GM21447 (cell line): ENCODE measurements at regions not wholly inside any gene's neighbourhood (a gene's known extent, or its start where the extent isn't known, plus 50 kb on each side); places are given as distances from the start of the nearest gene placed in this dataset.
"Not testable (repeated sequence)": the region's sequence is repeated elsewhere in the genome, so short reads cannot be mapped to it uniquely, and the experiment has no call there.

Experiments
- ATAC-seq: cut with Tn5 transposase; IDR thresholded peaks from one replicate; pipeline ENCODE4 v1.9.1; 2021; ENCODE audit not compliant: unreplicated experiment

DNA sequence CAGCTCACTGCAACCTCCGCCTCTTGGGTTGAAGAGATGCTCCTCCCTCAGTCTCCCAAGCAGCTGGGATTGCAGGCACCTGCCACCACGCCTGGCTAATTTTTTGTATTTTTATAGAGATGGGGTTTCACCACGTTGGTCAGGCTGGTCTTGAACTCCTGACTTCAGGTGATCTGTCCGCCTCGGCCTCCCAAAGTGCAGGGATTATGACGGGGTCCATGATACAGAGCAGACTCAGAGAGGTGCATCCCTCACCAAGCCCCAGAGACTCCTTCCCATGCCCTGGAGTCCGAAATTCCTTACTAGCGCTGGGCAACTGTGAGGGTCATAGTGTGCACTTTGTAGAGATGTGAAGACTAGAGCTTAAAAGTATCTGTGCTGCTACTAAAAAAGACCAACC, 99.8 kb upstream of the IRX4 start:
- ATAC-seq: not testable (repeated sequence)

DNA sequence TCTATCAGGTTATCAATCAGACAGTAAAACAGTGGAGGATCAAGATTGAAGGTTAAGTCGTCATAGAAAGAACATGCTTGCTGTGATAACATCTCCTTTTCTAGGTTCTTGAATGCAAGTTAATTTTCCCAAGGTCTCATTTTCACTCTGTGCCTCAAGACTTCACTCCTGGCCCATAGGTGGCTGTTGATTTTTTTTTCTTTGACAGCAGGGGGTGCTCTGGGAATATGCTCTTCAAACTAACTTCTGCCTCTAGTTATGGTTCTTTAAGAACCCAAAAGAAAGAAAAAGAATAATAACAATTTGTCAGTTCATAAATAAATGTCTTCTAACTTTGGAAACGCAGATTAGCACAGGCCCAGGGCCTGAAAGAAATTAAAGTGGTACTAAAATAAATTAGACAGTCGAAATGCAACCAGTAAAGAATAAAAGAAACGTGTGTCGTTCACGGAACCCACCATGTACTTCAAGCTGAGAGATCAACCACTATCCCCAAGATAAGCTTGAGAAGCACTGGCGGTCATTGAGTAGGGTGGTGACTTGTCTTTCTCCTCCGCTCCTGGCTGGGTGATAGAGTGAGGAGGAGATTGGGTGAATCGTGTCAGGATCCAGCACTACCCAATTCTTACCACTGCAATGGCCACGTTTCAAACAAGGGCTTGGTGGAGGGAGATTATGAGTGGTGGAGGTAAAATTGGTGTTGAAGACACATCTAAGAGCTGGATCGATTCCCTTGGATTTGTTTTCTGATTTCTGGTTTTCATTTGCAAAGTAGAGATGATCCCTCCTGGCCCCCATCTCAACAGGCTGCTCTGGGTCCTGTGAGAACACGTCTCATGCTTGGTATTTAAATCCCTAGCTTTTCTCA, 93.4 kb upstream of the IRX4 start:
- ATAC-seq: no peak

DNA sequence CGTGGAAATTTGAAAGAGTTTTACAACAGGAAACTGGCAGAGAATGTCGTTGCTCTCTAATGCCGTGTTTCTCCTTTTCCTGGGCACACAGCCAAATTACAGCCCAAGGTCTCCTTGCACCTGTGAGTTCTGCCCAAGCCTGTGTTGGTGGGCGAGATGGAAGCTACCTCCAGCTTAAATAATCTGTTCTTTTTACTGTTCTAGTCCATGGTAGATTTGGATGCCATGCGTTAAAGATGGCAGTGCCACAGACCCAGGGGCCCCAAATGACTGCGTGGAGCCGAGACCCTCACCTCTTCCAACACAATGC, 92.6 kb upstream of the IRX4 start:
- no peak for ATAC-seq

DNA sequence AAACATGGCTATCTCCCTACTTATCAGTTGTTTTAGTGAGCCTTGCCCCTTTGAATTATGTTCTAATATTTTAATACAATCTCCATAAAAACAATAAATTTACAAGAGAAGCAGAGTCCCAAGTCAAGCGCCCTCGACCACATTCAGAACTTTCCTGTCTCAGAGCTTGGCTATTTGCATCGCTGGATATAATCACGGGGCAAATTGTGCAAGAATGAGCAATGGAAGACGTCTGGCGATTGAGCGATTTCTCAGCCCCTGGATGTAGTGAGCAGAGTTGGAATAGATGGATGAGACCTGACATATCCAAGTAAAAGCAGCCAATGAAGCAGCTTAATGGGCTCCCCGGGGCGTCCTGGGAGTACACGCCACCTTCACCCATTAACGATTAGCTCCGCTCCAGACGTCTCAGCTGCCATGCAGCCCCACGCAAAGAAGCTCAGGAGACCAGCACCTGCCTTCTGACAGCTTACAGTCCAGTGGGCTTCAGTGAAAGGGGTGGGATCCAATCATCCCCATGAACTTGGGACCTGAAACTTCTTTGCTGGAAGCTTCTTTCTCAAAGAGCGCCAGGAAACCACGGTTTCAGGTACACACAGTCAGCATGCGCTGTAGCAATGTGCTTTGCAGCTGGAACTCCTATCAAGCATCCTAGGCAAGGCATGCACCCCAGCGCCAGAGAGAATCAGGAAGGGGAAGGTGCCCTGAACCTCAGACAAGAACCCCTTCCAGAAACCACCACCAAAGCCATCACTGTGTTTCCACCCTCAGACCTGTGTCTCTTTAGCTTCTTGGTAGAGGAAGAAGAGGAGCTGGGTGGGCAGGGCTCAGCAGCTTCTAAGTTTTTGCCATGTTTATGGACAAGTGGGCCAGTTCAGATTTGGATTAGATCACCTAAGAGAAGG, 92.0 kb upstream of the IRX4 start:
- ATAC-seq: no peak

DNA sequence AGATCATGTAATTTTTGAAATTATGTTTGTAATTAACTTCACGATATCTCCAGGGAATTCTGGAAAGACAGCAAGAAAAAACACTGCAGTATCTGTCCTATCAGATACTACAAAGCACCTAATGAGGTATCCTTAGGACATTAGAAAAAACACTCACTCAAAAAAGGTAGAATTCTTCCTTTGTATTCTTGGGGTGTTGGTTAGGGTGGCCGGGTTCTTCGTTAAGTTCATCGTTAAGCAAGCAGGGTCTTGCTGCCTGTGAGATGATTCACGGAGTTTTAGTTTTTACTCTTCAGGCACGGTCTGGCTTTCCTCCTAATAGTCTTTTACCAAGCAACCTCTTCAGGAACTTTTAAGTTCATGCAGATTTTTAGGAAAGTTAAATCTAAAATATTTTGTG, 91.4 kb upstream of the IRX4 start:
- no peak for ATAC-seq

DNA sequence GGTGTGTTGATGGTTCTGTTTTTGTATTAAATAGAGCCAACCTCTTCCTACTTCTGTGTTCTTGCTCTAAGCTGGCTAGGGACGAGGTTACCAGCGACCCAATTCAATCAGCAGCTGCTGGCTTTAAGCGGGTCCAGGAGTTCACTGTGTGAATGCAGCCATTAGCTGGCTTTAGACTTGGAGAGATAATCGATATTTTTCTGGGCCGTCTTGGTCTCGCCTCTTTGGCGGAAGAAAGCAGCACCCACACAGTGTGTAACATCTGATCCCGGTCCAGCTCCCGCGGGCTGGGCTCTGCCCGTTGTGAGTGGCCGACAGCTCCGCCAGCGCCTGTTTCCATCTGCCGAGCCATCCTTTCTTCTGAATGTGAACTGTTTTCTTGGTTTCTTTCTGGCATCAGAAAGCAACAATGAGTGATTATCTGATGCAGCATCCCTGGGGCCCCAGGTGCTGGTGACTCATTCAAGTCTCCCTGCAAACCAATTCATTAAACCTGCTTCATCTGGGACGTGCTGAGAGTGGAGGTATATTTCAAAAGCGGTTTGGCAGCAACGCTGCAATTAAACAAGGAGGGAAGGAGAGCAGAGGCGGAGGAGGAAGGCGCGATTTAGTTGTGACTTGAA, 90.8 kb upstream of the IRX4 start:
- no peak for ATAC-seq

DNA sequence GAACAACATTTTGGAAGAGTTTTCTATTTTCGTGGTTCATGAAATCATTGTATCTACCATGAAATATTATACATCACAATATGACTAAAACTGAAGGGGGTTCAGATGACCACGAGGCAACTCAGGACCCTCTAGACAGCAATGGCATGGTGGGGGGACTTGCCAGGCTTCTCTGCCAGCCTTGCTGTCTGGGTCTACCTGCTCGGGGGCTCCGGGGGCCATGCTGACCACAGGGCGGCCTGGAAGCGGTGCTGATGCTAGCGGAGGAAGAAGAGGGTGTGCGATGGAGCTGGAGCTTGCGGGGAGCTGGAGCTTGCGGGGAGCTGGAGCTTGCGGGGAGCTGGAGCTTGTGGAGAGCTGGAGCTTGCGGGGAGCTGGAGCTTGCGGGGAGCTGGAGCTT, 89.2 kb upstream of the IRX4 start:
- no peak for ATAC-seq

DNA sequence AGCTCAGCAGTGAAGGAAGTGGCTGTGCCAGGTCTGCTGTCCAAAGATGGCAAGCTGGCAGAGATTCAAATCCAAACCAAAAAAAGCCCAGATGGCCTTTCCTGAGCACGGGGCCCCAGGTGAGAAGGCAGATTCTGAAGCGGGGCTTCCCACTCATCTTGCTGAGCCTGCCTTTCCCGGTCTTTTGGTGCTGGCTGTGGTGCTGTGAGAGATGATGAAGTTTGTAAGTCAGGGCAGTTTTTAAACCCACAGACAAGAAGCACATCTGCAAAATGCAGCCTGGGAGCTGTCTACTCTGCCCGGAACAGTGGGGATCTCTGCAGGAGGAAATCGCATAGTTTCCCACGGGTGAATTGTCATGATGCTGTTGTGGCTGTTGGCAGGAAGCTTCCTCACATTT, 85.0 kb upstream of the IRX4 start:
- no peak for ATAC-seq

DNA sequence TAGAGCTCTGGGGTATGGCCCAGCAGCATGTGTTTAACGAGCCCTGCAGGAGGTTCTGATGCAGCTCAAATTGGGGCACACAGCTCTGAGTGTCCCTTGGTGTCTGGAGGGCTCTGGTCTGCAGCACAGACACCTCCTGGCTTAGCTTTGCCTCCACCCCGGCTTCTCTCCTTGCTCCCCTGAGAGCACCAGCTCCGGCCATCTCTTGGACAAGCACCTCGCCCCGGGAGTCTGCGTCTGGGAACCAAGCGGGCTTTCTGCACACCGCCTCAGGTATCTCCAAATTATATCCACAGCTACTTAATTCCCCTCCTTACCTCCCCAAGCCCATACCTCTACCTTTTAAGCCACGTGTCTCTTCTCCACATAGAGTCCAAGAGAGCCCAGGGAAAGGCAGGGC, 83.7 kb upstream of the IRX4 start:
- ATAC-seq: no peak

DNA sequence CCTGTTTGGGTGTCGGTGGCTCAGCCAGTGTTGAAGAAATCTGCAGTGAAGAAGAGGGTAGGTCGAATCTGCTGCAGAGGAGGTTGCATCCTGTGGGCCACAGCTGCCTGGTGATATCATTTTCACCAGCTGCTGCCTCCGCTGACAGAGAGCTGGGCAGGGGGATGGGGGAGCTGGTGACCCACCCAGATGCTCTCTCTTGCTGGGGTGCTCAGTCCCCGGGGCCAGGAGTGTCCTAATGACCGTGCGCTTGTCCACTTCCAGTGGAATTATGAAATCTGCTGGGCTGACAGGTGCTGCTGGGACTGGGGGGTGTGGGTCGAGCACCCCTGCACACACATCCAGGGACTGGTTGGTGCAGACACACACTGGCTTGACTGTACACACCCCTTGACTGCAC, 83.2 kb upstream of the IRX4 start:
- ATAC-seq: no peak

DNA sequence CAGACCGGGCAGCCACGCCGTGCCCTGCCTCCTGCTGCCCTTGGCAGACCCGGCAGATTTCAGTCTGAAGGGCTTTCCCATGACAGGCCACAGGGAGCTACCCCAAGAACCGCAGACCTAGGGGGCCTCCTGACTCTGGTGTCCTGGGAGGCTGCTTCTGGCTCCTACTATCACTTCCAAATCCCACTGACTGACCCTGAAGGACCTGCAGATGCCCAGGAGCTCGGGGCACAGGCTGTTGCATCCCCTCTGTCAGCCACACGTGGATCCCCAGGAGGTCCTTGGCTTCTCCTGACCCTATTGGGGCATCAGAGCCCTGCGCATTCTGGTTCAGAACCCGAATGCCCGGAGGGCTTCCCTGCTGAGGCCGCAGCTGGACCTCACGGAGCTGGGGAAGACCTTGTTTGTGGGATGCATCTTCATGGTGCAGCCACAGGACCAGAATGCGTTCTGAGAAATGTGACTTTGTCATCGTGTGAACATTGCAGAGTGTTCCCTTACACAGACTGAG, 81.3 kb upstream of the IRX4 start:
- no peak for ATAC-seq

DNA sequence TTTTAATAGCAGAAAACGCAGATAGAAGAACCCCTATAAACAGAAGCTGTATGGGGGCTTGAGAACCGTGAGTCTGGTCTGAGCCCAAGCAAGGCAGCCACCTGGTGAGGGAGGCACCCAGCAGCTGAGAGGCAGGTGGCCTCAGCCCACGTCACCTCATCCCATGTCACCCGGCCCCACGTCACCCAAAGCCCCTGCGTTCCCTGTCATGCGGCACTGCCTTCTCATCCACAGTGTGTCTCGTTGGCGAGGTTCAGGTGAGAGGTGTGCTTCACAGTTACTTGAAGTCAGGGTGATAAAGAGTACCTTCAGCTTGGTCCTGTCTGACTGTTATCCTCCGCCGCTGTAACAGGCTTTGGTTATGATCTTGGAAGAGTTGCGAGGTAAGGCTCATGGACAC, 80.6 kb upstream of the IRX4 start:
- no peak for ATAC-seq

DNA sequence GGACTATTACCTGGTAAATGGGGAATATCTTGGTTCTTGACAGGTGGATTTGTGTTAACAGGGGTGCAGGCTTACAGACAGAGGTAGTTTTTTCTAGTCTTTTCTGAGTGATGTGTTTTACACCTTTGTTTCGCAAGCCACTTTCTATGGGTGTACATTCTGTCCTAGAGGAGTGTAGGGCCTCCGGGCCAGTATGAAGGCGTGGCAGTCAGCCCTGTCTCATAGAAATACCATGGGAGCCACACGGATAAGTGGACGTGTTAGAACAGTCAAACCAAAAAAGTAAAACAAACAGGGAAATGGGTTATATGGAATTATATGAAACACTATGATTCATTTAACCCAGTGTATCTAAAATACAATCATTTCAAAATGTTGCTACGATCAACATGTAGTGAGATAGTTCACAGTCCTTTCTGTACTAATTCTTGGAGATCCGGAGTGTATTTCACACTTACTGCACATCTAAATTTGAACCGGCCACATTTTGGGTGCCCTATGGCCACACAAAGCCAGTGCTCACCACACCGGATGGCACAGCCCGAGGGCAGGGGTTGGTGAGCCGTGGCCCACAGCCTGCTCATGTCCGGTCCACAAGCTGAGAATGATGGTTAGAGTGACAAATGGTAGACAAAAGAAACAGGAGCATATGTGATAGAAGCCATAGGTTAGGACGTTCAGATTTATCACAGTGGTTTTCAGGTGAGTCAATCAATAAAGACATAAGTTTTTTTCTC, 80.1 kb upstream of the IRX4 start:
- no peak for ATAC-seq

DNA sequence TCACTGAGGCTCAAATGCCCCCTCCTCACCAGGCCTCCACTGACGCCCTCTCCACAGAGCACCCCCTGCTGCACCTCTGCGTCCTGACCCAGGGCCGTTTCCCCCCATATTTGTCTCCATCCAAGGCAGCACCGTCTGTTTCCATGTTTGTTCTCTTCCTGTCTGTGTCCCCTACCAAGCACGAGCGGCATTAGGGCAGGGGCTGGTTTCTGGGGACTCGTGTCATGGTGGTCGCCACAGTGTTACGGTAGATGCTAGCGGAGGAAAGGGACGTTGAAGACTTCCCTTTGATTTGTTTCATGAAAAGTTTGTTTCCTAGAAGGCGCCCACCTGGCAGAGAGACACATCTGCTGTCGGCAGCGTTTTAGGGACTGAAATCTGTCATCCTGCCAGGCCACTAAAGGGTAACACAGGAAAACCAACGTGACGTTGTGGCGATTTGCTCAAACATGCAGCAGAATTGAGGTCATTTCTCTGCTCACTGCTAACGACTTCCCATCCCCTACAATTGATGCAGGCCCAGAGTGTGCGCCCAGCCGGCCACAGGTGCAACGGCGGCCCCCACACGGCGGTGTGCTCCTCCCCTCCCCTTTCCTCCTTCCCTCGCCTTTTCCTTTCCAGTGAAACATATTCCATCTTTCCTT, 79.3 kb upstream of the IRX4 start:
- no peak for ATAC-seq

DNA sequence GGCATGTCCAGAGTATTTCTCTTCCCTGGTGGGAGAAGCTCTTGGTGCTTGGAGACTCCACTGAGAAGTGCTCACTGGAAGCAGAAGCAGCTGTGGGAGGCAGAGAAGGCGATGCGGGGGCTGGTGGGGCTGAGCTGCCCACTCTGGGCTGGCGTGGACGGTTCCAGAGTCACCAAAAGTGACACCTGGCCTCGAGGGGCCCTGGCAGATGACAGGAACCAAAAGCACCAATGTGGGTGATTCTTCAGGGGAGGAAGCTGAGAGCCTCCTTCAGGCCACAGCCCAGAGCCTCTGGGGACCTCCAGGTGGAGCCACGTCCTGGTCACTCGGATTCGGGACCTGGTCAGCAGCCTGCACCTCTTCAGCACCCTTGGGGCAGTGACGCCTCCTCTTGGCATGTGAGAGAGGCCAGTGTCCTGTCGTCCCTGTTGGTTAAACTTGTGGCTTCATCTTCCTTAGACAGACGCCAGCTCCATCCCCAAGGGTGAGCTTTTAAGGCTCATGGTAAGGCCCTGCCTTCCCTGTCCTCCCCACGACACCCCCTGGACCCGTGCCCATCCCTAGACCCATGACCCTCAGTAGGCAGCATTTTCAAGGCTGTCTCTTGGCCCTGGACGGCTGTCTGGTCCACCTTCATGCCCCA, 78.7 kb upstream of the IRX4 start:
- no peak for ATAC-seq

DNA sequence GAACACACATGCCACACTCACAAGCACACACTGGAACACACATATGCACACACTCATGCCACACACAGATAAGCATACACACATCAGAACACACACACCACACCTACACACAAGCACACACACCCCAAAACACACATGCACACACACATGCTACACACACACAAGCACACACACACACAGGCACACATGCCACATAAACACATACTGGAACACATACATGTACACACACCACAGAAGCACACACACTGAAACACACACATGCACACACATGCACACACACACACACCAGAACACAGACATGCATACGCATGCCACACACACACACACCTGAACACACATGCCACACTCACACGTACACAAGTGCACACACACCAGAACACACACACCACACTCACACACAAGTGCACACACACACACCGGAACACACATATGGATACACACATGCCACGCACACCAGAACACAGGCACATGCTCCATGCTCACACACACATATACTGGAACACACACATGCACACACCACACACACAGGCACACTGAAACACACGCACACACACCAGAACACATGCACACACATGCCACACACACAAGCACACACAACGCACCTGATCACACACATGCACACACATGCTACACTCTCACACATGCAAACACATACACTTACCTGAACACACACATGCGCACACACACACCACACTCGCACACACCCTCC, 78.0 kb upstream of the IRX4 start:
- ATAC-seq: no peak

DNA sequence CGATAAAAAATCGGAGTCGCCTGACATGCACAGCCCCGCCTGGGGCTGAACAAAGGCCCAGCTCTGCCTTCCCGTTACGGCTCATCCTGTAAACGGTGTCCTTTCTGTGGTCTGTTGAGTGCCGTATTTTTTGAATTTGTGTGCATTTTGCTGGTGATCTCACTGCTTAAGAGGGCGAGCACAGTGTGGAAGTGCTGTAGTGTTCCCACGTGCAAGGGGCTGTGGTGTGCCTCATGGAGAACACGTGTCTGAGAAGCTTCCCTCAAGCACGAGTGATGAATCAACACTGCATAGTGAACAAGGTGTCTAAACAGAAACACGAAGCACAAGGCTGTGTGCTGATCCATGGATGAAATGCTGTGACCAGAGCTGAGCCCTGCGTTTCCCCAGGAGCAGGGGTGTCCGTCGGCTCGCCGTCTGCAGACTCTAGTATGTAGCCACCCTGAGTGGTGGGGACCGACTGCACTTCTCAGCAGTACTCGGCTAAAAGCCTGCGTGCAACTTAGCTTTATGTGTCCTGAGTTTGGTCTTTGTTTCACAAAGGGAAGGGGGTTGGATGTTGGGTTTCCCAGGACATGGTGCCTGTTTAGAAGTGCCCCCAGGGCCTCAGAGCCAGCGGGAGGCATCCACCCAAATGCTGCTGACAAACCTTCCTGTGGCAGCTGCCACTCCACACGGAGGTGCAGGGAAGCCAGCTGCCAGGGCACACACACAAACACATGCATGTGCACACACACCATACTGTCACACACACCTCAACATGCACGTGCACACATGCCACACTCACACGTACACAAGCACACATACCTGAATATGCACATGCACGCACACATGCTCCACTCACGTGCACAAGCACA, 77.2 kb upstream of the IRX4 start:
- no peak for ATAC-seq

DNA sequence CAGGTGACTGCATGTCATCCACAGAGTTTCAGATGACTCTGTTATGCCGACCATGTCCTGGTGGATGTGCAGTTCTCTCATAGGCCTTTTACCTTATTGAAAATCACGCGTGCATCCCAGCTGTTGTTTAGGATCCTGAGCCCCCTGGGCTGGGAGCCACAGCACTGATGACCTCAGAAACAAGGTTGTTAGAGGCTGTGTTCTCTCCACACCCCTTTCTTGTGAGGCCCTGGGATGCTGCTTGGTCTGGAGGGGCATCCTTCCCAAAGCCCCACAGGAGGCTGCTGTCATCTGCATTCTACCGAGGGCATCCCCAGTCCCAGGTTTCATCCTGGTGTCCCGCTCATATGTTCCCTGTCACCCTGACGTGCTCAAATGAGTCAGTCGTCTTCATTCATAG, 76.5 kb upstream of the IRX4 start:
- ATAC-seq: no peak
